ENCODE measurements at regions not wholly inside any gene's neighbourhood (a gene's known extent, or its start where the extent isn't known, plus 50 kb on each side); places are given as distances from the start of the nearest gene placed in this dataset.

- H4K20me1 ChIP-seq (ENCODE audit: low read depth): no peaks in the 10 kb centered on the region
- H3K27ac ChIP-seq: no peak overlapping the region
- H3K27me3 ChIP-seq: peaks cover 56% of the 10 kb centered on the region
- no peak overlapping the region for H3K9ac ChIP-seq
- H3K4me3 ChIP-seq: no peak overlapping the region
- Mint-ChIP-seq H3K27me3 (ENCODE audit: insufficient read depth, low read depth) (no peaks in the 10 kb centered on the region), H3K27ac (no peak overlapping the region), H3K4me3 (no peak overlapping the region), H3K36me3 (no peaks in the 10 kb centered on the region), H3K4me1 (peaks cover 8% of the 10 kb centered on the region), H3K9me3 (peaks cover 3% of the 10 kb centered on the region)
- DNase-seq (ENCODE audit: low spot score): no peak
- no peaks in the 10 kb centered on the region for H3K9me3 ChIP-seq (ENCODE audit: low read depth)
- H3K4me1 ChIP-seq: peaks cover 12% of the 10 kb centered on the region
- H3F3A ChIP-seq (ENCODE audit: low read depth): peaks cover 10% of the 10 kb centered on the region
- H3K4me2 ChIP-seq: no peak overlapping the region
- H2AFZ ChIP-seq (replicated peaks): no peak overlapping the region
- H3K36me3 ChIP-seq: no peaks in the 10 kb centered on the region
- no peak for TF ChIP-seq EZH2 (IDR thresholded peaks at IDR 0.05)
- TF ChIP-seq EZH2phosphoT487 (IDR thresholded peaks at IDR 0.05): no peak
- no peak for TF ChIP-seq CTCF (IDR thresholded peaks at IDR 0.05)
- H3K79me2 ChIP-seq (ENCODE audit: low read depth): no peaks in the 10 kb centered on the region
Measured at GRCh38 chr5:152264645-152265254, 140.3 kb downstream of the NMUR2 start.

DNA sequence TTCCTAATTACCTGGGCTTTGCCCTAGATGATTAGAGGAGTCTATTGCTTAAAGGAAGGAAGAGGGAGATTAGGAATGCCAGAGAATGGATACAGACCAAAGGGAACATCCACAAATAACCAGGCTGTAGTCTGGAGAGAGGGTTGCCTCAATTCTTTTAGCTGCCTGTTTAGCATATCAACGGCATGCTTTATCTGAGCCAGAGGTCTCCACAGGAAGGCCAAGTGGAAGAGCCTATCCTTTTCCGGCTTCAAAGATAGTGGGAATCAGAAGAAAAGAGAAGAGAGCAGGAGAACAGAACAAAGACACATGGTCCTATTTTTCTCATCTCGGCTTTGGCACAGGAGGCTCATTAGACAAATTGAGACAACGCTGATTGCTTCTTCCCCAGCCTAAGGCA is 142.4 kb downstream of the NMUR2 start:
- Mint-ChIP-seq H3K9me3 (no peaks in the 10 kb centered on the region), H3K27ac (peak overlapping the region; percentile 9), H3K36me3 (no peaks in the 10 kb centered on the region), H3K4me1 (peaks cover 8% of the 10 kb centered on the region), H3K4me3 (no peak overlapping the region), H3K27me3 (ENCODE audit: insufficient read depth, low read depth) (no peaks in the 10 kb centered on the region)
- no peak overlapping the region for H3K27ac ChIP-seq
- no peaks in the 10 kb centered on the region for H3K9me3 ChIP-seq (ENCODE audit: low read depth)
- H3K36me3 ChIP-seq: no peaks in the 10 kb centered on the region
- H4K20me1 ChIP-seq (ENCODE audit: low read depth): no peaks in the 10 kb centered on the region
- no peaks in the 10 kb centered on the region for H3K79me2 ChIP-seq (ENCODE audit: low read depth)
- no peak overlapping the region for H3K9ac ChIP-seq
- peaks cover 77% of the 10 kb centered on the region for H3K27me3 ChIP-seq
- no peak overlapping the region for H2AFZ ChIP-seq (replicated peaks)
- peaks cover 10% of the 10 kb centered on the region for H3F3A ChIP-seq (ENCODE audit: low read depth)
- peak; percentile 19 for DNase-seq (ENCODE audit: low spot score)
- H3K4me1 ChIP-seq: peaks cover 12% of the 10 kb centered on the region
- peak overlapping the region; percentile 51 for H3K4me2 ChIP-seq
- no peak overlapping the region for H3K4me3 ChIP-seq
- TF ChIP-seq EZH2phosphoT487 (IDR thresholded peaks at IDR 0.05) (no peak), EZH2 (IDR thresholded peaks at IDR 0.05) (no peak), CTCF (IDR thresholded peaks at IDR 0.05) (no peak)

DNA sequence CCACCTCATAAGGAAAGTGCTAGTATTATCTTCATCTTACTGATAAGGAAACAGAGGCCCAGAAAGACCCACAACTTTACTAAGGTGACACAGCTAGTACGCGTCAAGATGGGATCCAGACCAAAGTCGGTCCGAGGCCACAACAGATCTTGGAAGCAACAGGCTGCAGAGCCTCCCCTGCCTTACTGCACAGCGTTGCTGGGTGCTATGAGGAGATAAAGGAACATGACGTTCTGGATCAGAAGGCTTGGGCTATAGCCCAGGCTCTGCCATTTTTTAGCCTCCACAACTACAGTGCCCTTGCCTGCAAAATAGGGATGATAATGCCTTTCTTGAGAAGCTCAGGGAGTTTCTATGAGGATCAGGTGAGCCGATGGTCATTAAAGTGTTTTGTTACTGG is 144.1 kb downstream of the NMUR2 start:
- no peak for DNase-seq (ENCODE audit: low spot score)
- Mint-ChIP-seq H3K9me3 (no peaks in the 10 kb centered on the region), H3K27ac (no peak overlapping the region), H3K27me3 (ENCODE audit: insufficient read depth, low read depth) (peaks cover 2% of the 10 kb centered on the region), H3K36me3 (no peaks in the 10 kb centered on the region), H3K4me3 (no peak overlapping the region), H3K4me1 (peaks cover 8% of the 10 kb centered on the region)
- Histone ChIP-seq H2AFZ (replicated peaks) (no peak overlapping the region), H3K4me2 (no peak overlapping the region), H3K36me3 (no peaks in the 10 kb centered on the region), H3K4me1 (peaks cover 12% of the 10 kb centered on the region), H3K27me3 (peaks cover 74% of the 10 kb centered on the region), H4K20me1 (ENCODE audit: low read depth) (no peaks in the 10 kb centered on the region), H3K79me2 (ENCODE audit: low read depth) (no peaks in the 10 kb centered on the region), H3K9ac (no peak overlapping the region), H3F3A (ENCODE audit: low read depth) (peaks cover 10% of the 10 kb centered on the region), H3K27ac (no peak overlapping the region), H3K4me3 (no peak overlapping the region), H3K9me3 (ENCODE audit: low read depth) (no peaks in the 10 kb centered on the region)
- TF ChIP-seq EZH2phosphoT487 (IDR thresholded peaks at IDR 0.05): no peak
- no peak for TF ChIP-seq CTCF (IDR thresholded peaks at IDR 0.05)
